ENCODE measurements at regions not wholly inside any gene's neighbourhood (a gene's known extent, or its start where the extent isn't known, plus 50 kb on each side); places are given as distances from the start of the nearest gene placed in this dataset.

- Histone ChIP-seq H3K4me3 (ENCODE audit: insufficient read depth, low read length) (no peak overlapping the region), H3K4me2 (ENCODE audit: insufficient read depth, low read length) (no peak overlapping the region), H3K27me3 (ENCODE audit: insufficient read depth, low read length) (no peaks in the 10 kb centered on the region), H3K27ac (ENCODE audit: low read depth, low read length) (no peak overlapping the region), H2AFZ (ENCODE audit: low read length) (peak overlapping the region; percentile 1), H4K20me1 (ENCODE audit: insufficient read depth, low read length) (no peaks in the 10 kb centered on the region), H3K36me3 (ENCODE audit: insufficient read depth, low read length) (no peaks in the 10 kb centered on the region), H3K4me1 (ENCODE audit: insufficient read depth, low read length) (no peaks in the 10 kb centered on the region), H3K9me3 (ENCODE audit: low read depth, low read length) (no peaks in the 10 kb centered on the region), H3K79me2 (ENCODE audit: insufficient read depth, low read length) (no peaks in the 10 kb centered on the region)
- DNase-seq (ENCODE audit: insufficient read length, low spot score, missing footprints) = no peak
- TF ChIP-seq, protein P1, sequence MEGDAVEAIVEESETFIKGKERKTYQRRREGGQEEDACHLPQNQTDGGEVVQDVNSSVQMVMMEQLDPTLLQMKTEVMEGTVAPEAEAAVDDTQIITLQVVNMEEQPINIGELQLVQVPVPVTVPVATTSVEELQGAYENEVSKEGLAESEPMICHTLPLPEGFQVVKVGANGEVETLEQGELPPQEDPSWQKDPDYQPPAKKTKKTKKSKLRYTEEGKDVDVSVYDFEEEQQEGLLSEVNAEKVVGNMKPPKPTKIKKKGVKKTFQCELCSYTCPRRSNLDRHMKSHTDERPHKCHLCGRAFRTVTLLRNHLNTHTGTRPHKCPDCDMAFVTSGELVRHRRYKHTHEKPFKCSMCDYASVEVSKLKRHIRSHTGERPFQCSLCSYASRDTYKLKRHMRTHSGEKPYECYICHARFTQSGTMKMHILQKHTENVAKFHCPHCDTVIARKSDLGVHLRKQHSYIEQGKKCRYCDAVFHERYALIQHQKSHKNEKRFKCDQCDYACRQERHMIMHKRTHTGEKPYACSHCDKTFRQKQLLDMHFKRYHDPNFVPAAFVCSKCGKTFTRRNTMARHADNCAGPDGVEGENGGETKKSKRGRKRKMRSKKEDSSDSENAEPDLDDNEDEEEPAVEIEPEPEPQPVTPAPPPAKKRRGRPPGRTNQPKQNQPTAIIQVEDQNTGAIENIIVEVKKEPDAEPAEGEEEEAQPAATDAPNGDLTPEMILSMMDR (IDR thresholded peaks at IDR 0.05; ENCODE audit: extremely low read depth, low read depth, low read length) = no peak
These were observed 356.6 kb upstream of the RSPO3 start for GRCh38 chr6:126761854-126762253.

GRCh38 chr6:126764104-126764503 is 354.4 kb upstream of the RSPO3 start:
- Histone ChIP-seq H4K20me1 (ENCODE audit: insufficient read depth, low read length) (no peaks in the 10 kb centered on the region), H3K27me3 (ENCODE audit: insufficient read depth, low read length) (no peaks in the 10 kb centered on the region), H3K4me1 (ENCODE audit: insufficient read depth, low read length) (no peaks in the 10 kb centered on the region), H3K27ac (ENCODE audit: low read depth, low read length) (no peak overlapping the region), H3K9me3 (ENCODE audit: low read depth, low read length) (no peaks in the 10 kb centered on the region), H3K4me2 (ENCODE audit: insufficient read depth, low read length) (no peak overlapping the region), H2AFZ (ENCODE audit: low read length) (no peak overlapping the region), H3K36me3 (ENCODE audit: insufficient read depth, low read length) (no peaks in the 10 kb centered on the region), H3K4me3 (ENCODE audit: insufficient read depth, low read length) (no peak overlapping the region), H3K79me2 (ENCODE audit: insufficient read depth, low read length) (no peaks in the 10 kb centered on the region)
- DNase-seq (ENCODE audit: insufficient read length, low spot score, missing footprints) = no peak
- TF ChIP-seq, protein P1 (IDR thresholded peaks at IDR 0.05; ENCODE audit: extremely low read depth, low read depth, low read length) = no peak

DNA sequence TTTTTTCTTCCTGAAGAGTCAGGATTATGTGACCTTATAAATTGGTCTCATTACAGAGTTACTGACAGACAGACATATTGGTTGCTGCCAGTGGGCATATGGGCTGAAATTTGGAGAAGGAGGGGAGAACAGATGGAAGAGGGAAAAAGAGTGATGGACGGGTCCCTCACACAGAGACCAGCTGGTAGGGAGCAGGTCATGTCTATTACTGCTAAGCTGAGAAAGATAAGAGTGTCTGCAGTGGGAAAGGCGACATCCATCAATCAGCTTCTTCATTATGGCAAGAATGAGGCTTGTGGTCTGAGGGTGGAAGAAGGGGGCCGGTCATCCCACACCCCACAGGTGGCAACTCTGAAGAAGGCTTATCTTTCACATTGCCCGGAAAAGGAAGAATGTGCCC is 353.8 kb upstream of the RSPO3 start:
- TF ChIP-seq, protein P1 (IDR thresholded peaks at IDR 0.05; ENCODE audit: extremely low read depth, low read depth, low read length) = no peak
- H2AFZ ChIP-seq (ENCODE audit: low read length) = no peak overlapping the region
- no peaks in the 10 kb centered on the region for H4K20me1 ChIP-seq (ENCODE audit: insufficient read depth, low read length)
- no peak overlapping the region for H3K4me3 ChIP-seq (ENCODE audit: insufficient read depth, low read length)
- no peaks in the 10 kb centered on the region for H3K27me3 ChIP-seq (ENCODE audit: insufficient read depth, low read length)
- no peak for DNase-seq (ENCODE audit: insufficient read length, low spot score, missing footprints)
- H3K4me1 ChIP-seq (ENCODE audit: insufficient read depth, low read length) = no peaks in the 10 kb centered on the region
- no peak overlapping the region for H3K4me2 ChIP-seq (ENCODE audit: insufficient read depth, low read length)
- no peaks in the 10 kb centered on the region for H3K79me2 ChIP-seq (ENCODE audit: insufficient read depth, low read length)
- no peaks in the 10 kb centered on the region for H3K9me3 ChIP-seq (ENCODE audit: low read depth, low read length)
- no peak overlapping the region for H3K27ac ChIP-seq (ENCODE audit: low read depth, low read length)
- H3K36me3 ChIP-seq (ENCODE audit: insufficient read depth, low read length) = no peaks in the 10 kb centered on the region

DNA sequence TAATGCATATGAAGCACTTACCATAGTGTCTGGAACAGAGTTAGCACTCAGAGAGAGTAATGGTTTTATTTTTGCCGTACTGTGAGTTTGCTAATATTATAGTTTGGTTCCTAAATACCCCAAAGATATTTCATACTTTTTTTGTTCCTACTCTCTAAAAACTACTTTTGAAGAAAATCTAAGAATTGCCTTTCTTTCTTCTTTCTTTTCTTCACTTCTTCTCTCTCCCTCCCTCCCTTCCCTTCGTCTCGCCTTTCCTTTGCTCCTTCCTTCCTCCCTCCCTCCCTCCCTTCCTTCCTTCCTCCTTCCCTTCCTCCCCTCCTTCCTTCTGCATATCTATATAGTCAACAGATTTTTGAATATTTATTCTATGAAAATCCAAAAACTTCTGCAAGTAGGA is 351.7 kb upstream of the RSPO3 start:
- no peak overlapping the region for H3K27ac ChIP-seq (ENCODE audit: low read depth, low read length)
- DNase-seq (ENCODE audit: insufficient read length, low spot score, missing footprints) = peak; percentile 25
- H3K9me3 ChIP-seq (ENCODE audit: low read depth, low read length) = no peaks in the 10 kb centered on the region
- no peaks in the 10 kb centered on the region for H4K20me1 ChIP-seq (ENCODE audit: insufficient read depth, low read length)
- TF ChIP-seq, protein P1 (IDR thresholded peaks at IDR 0.05; ENCODE audit: extremely low read depth, low read depth, low read length) = no peak
- H3K4me3 ChIP-seq (ENCODE audit: insufficient read depth, low read length) = no peak overlapping the region
- no peaks in the 10 kb centered on the region for H3K27me3 ChIP-seq (ENCODE audit: insufficient read depth, low read length)
- H3K36me3 ChIP-seq (ENCODE audit: insufficient read depth, low read length) = no peaks in the 10 kb centered on the region
- H3K4me2 ChIP-seq (ENCODE audit: insufficient read depth, low read length) = no peak overlapping the region
- no peaks in the 10 kb centered on the region for H3K79me2 ChIP-seq (ENCODE audit: insufficient read depth, low read length)
- no peaks in the 10 kb centered on the region for H3K4me1 ChIP-seq (ENCODE audit: insufficient read depth, low read length)
- no peak overlapping the region for H2AFZ ChIP-seq (ENCODE audit: low read length)

Measured in osteoblast (primary cell).